CD4-positive, alpha-beta T cell treated with Interleukin-10 for 1 hour (primary cell): ENCODE measurements at regions not wholly inside any gene's neighbourhood (a gene's known extent, or its start where the extent isn't known, plus 50 kb on each side); places are given as distances from the start of the nearest gene placed in this dataset.

Experiments
- DNase-seq: peaks from one replicate; pipeline ENCODE4 v3.0.0-alpha.2; 2020

GRCh38 chr3:152516216-152516615 is 247.5 kb downstream of the MBNL1 start:
- no peak for DNase-seq

- no peak for DNase-seq
These were observed 248.8 kb downstream of the MBNL1 start for GRCh38 chr3:152517502-152517901.

- DNase-seq, result no peak
These were observed 249.6 kb downstream of the MBNL1 start for GRCh38 chr3:152518346-152518745.

GRCh38 chr3:152519376-152519775 is 250.6 kb downstream of the MBNL1 start:
- DNase-seq, result no peak

- no peak for DNase-seq
These were observed 253.3 kb downstream of the MBNL1 start for GRCh38 chr3:152522036-152522435.

GRCh38 chr3:152524198-152525140 is 255.7 kb downstream of the MBNL1 start:
- DNase-seq, result peak; percentile 63

GRCh38 chr3:152531717-152532116 is 263.0 kb downstream of the MBNL1 start:
- DNase-seq, result no peak

GRCh38 chr3:152538518-152538917 is 269.8 kb downstream of the MBNL1 start:
- no peak for DNase-seq

- DNase-seq, result no peak
These were observed 270.5 kb downstream of the MBNL1 start for GRCh38 chr3:152539191-152539764.

GRCh38 chr3:152540120-152540519 is 271.4 kb downstream of the MBNL1 start:
- no peak for DNase-seq

- DNase-seq, result no peak
These were observed 278.4 kb downstream of the MBNL1 start for GRCh38 chr3:152547153-152547552.

- no peak for DNase-seq
These were observed 280.5 kb downstream of the MBNL1 start for GRCh38 chr3:152549263-152549662.

GRCh38 chr3:152550284-152550683 is 281.6 kb downstream of the MBNL1 start:
- no peak for DNase-seq

GRCh38 chr3:152554980-152555379 is 280.0 kb upstream of the P2RY1 start:
- DNase-seq, result no peak

GRCh38 chr3:152555666-152556291 is 279.2 kb upstream of the P2RY1 start:
- DNase-seq, result no peak

GRCh38 chr3:152556731-152557254 is 278.1 kb upstream of the P2RY1 start:
- no peak for DNase-seq

GRCh38 chr3:152557302-152557999 is 277.5 kb upstream of the P2RY1 start:
- DNase-seq, result no peak

GRCh38 chr3:152558386-152558785 is 276.5 kb upstream of the P2RY1 start:
- DNase-seq, result no peak

GRCh38 chr3:152559246-152559645 is 275.7 kb upstream of the P2RY1 start:
- DNase-seq, result no peak

GRCh38 chr3:152564459-152564858 is 270.5 kb upstream of the P2RY1 start:
- no peak for DNase-seq

GRCh38 chr3:152574461-152575079 is 260.4 kb upstream of the P2RY1 start:
- DNase-seq, result peak; percentile 14

- DNase-seq, result no peak
These were observed 256.2 kb upstream of the P2RY1 start for GRCh38 chr3:152578769-152579168.

GRCh38 chr3:152581951-152582350 is 253.0 kb upstream of the P2RY1 start:
- DNase-seq, result no peak
